ENCODE measurements at regions not wholly inside any gene's neighbourhood (a gene's known extent, or its start where the extent isn't known, plus 50 kb on each side); places are given as distances from the start of the nearest gene placed in this dataset.

- TF ChIP-seq ZNF274 (IDR thresholded peaks at IDR 0.05; ENCODE audit: borderline replicate concordance, extremely low read depth, low read length) = no peak
- TF ChIP-seq ATF2 (IDR thresholded peaks at IDR 0.05; ENCODE audit: low read length) = no peak
- no peak for TF ChIP-seq SAP30 (IDR thresholded peaks at IDR 0.05; ENCODE audit: insufficient read depth, insufficient replicate concordance, low read length)
- TF ChIP-seq SIX5 (IDR thresholded peaks at IDR 0.05; ENCODE audit: low read depth, low read length) = no peak
Measured at GRCh38 chr12:118850244-118850825, 131.0 kb upstream of the SRRM4 start (continued).
